Liver (tissue), 8 donors: ENCODE measurements at regions not wholly inside any gene's neighbourhood (a gene's known extent, or its start where the extent isn't known, plus 50 kb on each side); places are given as distances from the start of the nearest gene placed in this dataset.

Source experiments
- DNase-seq: peaks from one replicate; pipeline ENCODE4 v3.0.0-alpha.2; 2017; ENCODE audit warnings: low spot score
- H3K27ac ChIP-seq, 2 donors: one replicate each; pipeline ENCODE4 v1.7.0; 2013; ENCODE audit warnings: inconsistent platforms in 2 of 2, low read length in 2 of 2, control low read depth in 1 of 2, low read depth in 1 of 2, mild to moderate bottlenecking in 1 of 2
- H3K27me3 ChIP-seq, 4 donors: one replicate each; pipeline versions ENCODE4 v1.6.1 to v1.7.0; 2013; ENCODE audit warnings: low read length in 3 of 4, inconsistent platforms in 1 of 4, mild to moderate bottlenecking in 1 of 4, moderate library complexity in 1 of 4; ENCODE audit not compliant: control insufficient read depth in 4 of 4, insufficient read depth in 4 of 4
- H3K36me3 ChIP-seq, 4 donors: one replicate each; pipeline versions ENCODE4 v1.6.1 to v1.7.0; 2013; ENCODE audit warnings: low read length in 3 of 4, mild to moderate bottlenecking in 3 of 4, low read depth in 1 of 4, moderate library complexity in 1 of 4; ENCODE audit not compliant: control insufficient read depth in 4 of 4, insufficient read depth in 3 of 4
- H3K4me1 ChIP-seq, 4 donors: one replicate each; pipeline versions ENCODE4 v1.6.1 to v1.7.0; 2013; ENCODE audit warnings: low read length in 3 of 4, mild to moderate bottlenecking in 3 of 4, moderate library complexity in 1 of 4; ENCODE audit not compliant: control insufficient read depth in 4 of 4, insufficient read depth in 4 of 4
- H3K4me3 ChIP-seq, 3 donors: one replicate each; pipeline versions ENCODE4 v1.6.1 to v1.7.0; 2013; ENCODE audit warnings: low read length in 3 of 3, control low read depth in 1 of 3, low read depth in 1 of 3, mild to moderate bottlenecking in 1 of 3
- H3K9ac ChIP-seq, 2 donors: one replicate each; pipeline ENCODE4 v1.7.0; 2013; ENCODE audit warnings: low read length in 2 of 2, mild to moderate bottlenecking in 2 of 2, moderate library complexity in 2 of 2, control low read depth in 1 of 2, low read depth in 1 of 2
- H3K9me3 ChIP-seq, 4 donors: one replicate each; pipeline versions ENCODE4 v1.6.1 to v1.7.0; 2013; ENCODE audit warnings: low read length in 3 of 4; ENCODE audit not compliant: control insufficient read depth in 4 of 4
- EGR1 ChIP-seq, 2 donors: IDR thresholded peaks; 2 replicates each; pipeline ENCODE4 v1.6.1; 2016 to 2018; ENCODE audit warnings: antibody characterized with exemption in 2 of 2, low read depth in 2 of 2
- FOXA1 ChIP-seq: IDR thresholded peaks from 2 replicates; pipeline ENCODE4 v1.6.1; 2016; ENCODE audit warnings: antibody characterized with exemption
- GABPA ChIP-seq, 2 donors: IDR thresholded peaks in 1 of 2; conservative IDR thresholded peaks in 1 of 2; 2 replicates each; pipeline ENCODE4 v1.6.1; 2016; ENCODE audit warnings: antibody characterized with exemption in 2 of 2, mild to moderate bottlenecking in 1 of 2, moderate library complexity in 1 of 2
- HNF4A ChIP-seq, 2 donors: conservative IDR thresholded peaks; 2 replicates each; pipeline ENCODE4 v1.6.1; 2016; ENCODE audit warnings: antibody characterized with exemption in 2 of 2, mild to moderate bottlenecking in 2 of 2
- HNF4G ChIP-seq: IDR thresholded peaks from 2 replicates; pipeline ENCODE4 v1.6.1; 2016; ENCODE audit warnings: antibody characterized with exemption
- JUND ChIP-seq, 2 donors: IDR thresholded peaks; 2 replicates each; pipeline ENCODE4 v1.6.1; 2016; ENCODE audit warnings: antibody characterized with exemption in 2 of 2
- NR2F2 ChIP-seq: IDR thresholded peaks from 2 replicates; pipeline ENCODE4 v1.6.1; 2016; ENCODE audit warnings: antibody characterized with exemption
- RAD21 ChIP-seq, 2 donors: IDR thresholded peaks; 2 replicates each; pipeline ENCODE4 v1.6.1; 2016; ENCODE audit warnings: antibody characterized with exemption in 2 of 2, mild to moderate bottlenecking in 2 of 2
- RXRA ChIP-seq, 2 donors: IDR thresholded peaks; 2 replicates each; pipeline ENCODE4 v1.6.1; 2017 to 2018; ENCODE audit warnings: antibody characterized with exemption in 2 of 2, mild to moderate bottlenecking in 1 of 2
- SP1 ChIP-seq: IDR thresholded peaks from 2 replicates; pipeline ENCODE4 v1.6.1; 2018; ENCODE audit warnings: antibody characterized with exemption, mild to moderate bottlenecking
- TAF1 ChIP-seq: conservative IDR thresholded peaks from 2 replicates; pipeline ENCODE4 v1.6.1; 2016; ENCODE audit warnings: antibody characterized with exemption, mild to moderate bottlenecking
- YY1 ChIP-seq: IDR thresholded peaks from 2 replicates; pipeline ENCODE4 v1.6.1; 2016; ENCODE audit warnings: antibody characterized with exemption, mild to moderate bottlenecking
- WGBS: extraction: QIAGEN DNeasy Blood & Tissue Kit; methylation state at CpG from one replicate; pipeline ENCODE4 v1.1.7; 2013; 5-methylcytosine and 5-hydroxymethylcytosine counted together
- TF ChIP-seq, protein P1 (sequence below): IDR thresholded peaks from 2 replicates; pipeline ENCODE4 v1.6.1; 2016; ENCODE audit warnings: antibody characterized with exemption
- TF ChIP-seq, protein P2 (sequence below): IDR thresholded peaks from 2 replicates; pipeline ENCODE4 v1.6.1; 2016; ENCODE audit warnings: antibody characterized with exemption, mild to moderate bottlenecking
- TF ChIP-seq, protein P3 (sequence below): IDR thresholded peaks from 2 replicates; pipeline ENCODE4 v1.6.1; 2016; ENCODE audit warnings: antibody characterized with exemption
- TF ChIP-seq, protein P4 (sequence below): IDR thresholded peaks from 2 replicates; pipeline ENCODE4 v1.6.1; 2016; ENCODE audit warnings: antibody characterized with exemption
- TF ChIP-seq, protein P5 (sequence below): fragments of 150-350 bp; IDR thresholded peaks from 2 replicates; pipeline ENCODE4 v1.5.1; 2017; ENCODE audit warnings: improper control_type of control experiment, low read depth, low read length; ENCODE audit not compliant: missing input control
- donor health status: healthy.
- donor health status: healthy.
- donor health status: healthy.
- donor health status: healthy.
- donor health status: healthy.

DNA sequence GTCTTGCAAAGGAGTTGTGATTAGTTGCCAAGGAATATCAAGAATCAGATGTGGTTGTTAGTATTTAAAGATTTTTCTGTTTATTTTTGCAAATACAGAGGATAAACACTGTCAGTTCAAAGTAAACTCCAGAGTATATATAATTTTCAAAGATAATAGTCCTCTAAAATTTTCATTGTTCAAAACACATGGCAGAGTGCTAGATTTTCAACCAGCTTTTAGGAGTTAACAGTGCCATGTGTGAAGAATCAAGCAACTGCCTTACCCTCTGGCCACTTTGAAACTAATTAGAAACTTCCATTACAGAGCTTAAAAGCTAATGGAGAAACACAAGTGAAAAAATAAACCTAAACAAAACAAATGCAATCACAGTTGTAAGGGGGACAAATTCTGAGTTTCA is 1605.6 kb upstream of the ZEB2 start:
- DNase-seq = no peak
- no peak overlapping the region for H3K27ac ChIP-seq
- no peak overlapping the region for H3K4me3 ChIP-seq
- no peak overlapping the region for H3K9ac ChIP-seq
- TF ChIP-seq, protein P1, sequence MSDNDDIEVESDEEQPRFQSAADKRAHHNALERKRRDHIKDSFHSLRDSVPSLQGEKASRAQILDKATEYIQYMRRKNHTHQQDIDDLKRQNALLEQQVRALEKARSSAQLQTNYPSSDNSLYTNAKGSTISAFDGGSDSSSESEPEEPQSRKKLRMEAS = no peak
- no peak for TF ChIP-seq HNF4G
- TF ChIP-seq, protein P2, sequence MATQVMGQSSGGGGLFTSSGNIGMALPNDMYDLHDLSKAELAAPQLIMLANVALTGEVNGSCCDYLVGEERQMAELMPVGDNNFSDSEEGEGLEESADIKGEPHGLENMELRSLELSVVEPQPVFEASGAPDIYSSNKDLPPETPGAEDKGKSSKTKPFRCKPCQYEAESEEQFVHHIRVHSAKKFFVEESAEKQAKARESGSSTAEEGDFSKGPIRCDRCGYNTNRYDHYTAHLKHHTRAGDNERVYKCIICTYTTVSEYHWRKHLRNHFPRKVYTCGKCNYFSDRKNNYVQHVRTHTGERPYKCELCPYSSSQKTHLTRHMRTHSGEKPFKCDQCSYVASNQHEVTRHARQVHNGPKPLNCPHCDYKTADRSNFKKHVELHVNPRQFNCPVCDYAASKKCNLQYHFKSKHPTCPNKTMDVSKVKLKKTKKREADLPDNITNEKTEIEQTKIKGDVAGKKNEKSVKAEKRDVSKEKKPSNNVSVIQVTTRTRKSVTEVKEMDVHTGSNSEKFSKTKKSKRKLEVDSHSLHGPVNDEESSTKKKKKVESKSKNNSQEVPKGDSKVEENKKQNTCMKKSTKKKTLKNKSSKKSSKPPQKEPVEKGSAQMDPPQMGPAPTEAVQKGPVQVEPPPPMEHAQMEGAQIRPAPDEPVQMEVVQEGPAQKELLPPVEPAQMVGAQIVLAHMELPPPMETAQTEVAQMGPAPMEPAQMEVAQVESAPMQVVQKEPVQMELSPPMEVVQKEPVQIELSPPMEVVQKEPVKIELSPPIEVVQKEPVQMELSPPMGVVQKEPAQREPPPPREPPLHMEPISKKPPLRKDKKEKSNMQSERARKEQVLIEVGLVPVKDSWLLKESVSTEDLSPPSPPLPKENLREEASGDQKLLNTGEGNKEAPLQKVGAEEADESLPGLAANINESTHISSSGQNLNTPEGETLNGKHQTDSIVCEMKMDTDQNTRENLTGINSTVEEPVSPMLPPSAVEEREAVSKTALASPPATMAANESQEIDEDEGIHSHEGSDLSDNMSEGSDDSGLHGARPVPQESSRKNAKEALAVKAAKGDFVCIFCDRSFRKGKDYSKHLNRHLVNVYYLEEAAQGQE = no peak
- TF ChIP-seq, protein P3, sequence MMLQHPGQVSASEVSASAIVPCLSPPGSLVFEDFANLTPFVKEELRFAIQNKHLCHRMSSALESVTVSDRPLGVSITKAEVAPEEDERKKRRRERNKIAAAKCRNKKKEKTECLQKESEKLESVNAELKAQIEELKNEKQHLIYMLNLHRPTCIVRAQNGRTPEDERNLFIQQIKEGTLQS = no peak
- TF ChIP-seq NR2F2 = no peak
- TF ChIP-seq FOXA1 = no peak
- no peak for TF ChIP-seq RXRA (IDR thresholded peaks at IDR 0.05)
- TF ChIP-seq SP1 = no peak
- TF ChIP-seq GABPA (IDR thresholded peaks at IDR 0.05 in 1 of 2, conservative IDR thresholded peaks at IDR 0.05 in 1 of 2) = no peak
- TF ChIP-seq TAF1 = no peak
- TF ChIP-seq HNF4A (conservative IDR thresholded peaks at IDR 0.05) = no peak
- TF ChIP-seq RAD21 (IDR thresholded peaks at IDR 0.05) = no peak
- TF ChIP-seq EGR1 (IDR thresholded peaks at IDR 0.05; ENCODE audit: low read depth in 2 of 2) = no peak
- TF ChIP-seq, protein P4, sequence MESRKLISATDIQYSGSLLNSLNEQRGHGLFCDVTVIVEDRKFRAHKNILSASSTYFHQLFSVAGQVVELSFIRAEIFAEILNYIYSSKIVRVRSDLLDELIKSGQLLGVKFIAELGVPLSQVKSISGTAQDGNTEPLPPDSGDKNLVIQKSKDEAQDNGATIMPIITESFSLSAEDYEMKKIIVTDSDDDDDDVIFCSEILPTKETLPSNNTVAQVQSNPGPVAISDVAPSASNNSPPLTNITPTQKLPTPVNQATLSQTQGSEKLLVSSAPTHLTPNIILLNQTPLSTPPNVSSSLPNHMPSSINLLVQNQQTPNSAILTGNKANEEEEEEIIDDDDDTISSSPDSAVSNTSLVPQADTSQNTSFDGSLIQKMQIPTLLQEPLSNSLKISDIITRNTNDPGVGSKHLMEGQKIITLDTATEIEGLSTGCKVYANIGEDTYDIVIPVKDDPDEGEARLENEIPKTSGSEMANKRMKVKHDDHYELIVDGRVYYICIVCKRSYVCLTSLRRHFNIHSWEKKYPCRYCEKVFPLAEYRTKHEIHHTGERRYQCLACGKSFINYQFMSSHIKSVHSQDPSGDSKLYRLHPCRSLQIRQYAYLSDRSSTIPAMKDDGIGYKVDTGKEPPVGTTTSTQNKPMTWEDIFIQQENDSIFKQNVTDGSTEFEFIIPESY = no peak
- TF ChIP-seq JUND (IDR thresholded peaks at IDR 0.05) = no peak
- H3K9me3 ChIP-seq = no peaks in the 10 kb centered on the region
- H3K27me3 ChIP-seq = no peaks in the 10 kb centered on the region
- H3K36me3 ChIP-seq = no peaks in the 10 kb centered on the region
- H3K4me1 ChIP-seq = no peaks in the 10 kb centered on the region

DNA sequence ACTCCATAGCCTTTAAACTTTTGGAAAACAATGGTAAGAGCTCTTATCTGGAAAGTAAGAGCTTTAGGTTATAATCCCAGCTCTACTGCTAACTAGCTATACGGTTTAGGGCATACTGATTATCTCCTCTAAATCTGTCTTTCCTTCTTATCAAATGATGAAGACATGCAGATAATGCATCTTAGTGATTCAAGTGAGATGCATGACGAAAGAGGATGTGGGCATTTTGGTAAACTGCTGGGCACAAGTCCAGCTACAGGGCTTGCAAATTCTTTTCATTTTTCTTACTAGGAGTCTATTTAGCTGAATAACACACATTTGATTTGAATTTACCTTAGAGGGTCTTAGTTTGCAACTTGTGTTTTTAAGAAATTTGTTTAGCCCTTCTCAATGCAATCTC is 1604.8 kb upstream of the ZEB2 start:
- no peak overlapping the region for H3K9ac ChIP-seq
- 76% methylated on average over 2 of the region's 2 CpGs for WGBS
- no peaks in the 10 kb centered on the region for H3K27me3 ChIP-seq
- H3K4me1 ChIP-seq = no peaks in the 10 kb centered on the region
- no peaks in the 10 kb centered on the region for H3K36me3 ChIP-seq
- TF ChIP-seq YY1 = no peak
- no peak for TF ChIP-seq JUND (IDR thresholded peaks at IDR 0.05)
- TF ChIP-seq, protein P1 = no peak
- TF ChIP-seq, protein P3 = no peak
- TF ChIP-seq RXRA (IDR thresholded peaks at IDR 0.05) = no peak
- TF ChIP-seq RAD21 (IDR thresholded peaks at IDR 0.05) = no peak
- TF ChIP-seq, protein P5, sequence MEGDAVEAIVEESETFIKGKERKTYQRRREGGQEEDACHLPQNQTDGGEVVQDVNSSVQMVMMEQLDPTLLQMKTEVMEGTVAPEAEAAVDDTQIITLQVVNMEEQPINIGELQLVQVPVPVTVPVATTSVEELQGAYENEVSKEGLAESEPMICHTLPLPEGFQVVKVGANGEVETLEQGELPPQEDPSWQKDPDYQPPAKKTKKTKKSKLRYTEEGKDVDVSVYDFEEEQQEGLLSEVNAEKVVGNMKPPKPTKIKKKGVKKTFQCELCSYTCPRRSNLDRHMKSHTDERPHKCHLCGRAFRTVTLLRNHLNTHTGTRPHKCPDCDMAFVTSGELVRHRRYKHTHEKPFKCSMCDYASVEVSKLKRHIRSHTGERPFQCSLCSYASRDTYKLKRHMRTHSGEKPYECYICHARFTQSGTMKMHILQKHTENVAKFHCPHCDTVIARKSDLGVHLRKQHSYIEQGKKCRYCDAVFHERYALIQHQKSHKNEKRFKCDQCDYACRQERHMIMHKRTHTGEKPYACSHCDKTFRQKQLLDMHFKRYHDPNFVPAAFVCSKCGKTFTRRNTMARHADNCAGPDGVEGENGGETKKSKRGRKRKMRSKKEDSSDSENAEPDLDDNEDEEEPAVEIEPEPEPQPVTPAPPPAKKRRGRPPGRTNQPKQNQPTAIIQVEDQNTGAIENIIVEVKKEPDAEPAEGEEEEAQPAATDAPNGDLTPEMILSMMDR = no peak
- no peaks in the 10 kb centered on the region for H3K9me3 ChIP-seq
- no peak overlapping the region for H3K27ac ChIP-seq
- no peak overlapping the region for H3K4me3 ChIP-seq
- no peak for DNase-seq
